ENCODE measurements at regions not wholly inside any gene's neighbourhood (a gene's known extent, or its start where the extent isn't known, plus 50 kb on each side); places are given as distances from the start of the nearest gene placed in this dataset.
A peak's percentile ranks its signal among the peaks of the same experiment; 100 is the strongest.

GRCh38 chr2:155223781-155224406, 525.4 kb downstream of the KCNJ3 start:
- no peak overlapping the region for H3K18ac ChIP-seq (ENCODE audit: insufficient read length, low read depth, low read length)
- no peaks in the 10 kb centered on the region for H3K9me3 ChIP-seq (ENCODE audit: control insufficient read depth, low read depth, low read length)
- H3K27me3 ChIP-seq (ENCODE audit: insufficient read depth, low read length): no peaks in the 10 kb centered on the region
- no peak overlapping the region for H4K5ac ChIP-seq (ENCODE audit: insufficient read length, low read depth, low read length)
- no peak overlapping the region for H3K4ac ChIP-seq (ENCODE audit: low read depth, low read length)
- no peaks in the 10 kb centered on the region for H3K79me1 ChIP-seq (ENCODE audit: insufficient read depth, low read depth, low read length, poor library complexity, severe bottlenecking)
- H2AK5ac ChIP-seq (ENCODE audit: insufficient read length, low read length): no peak overlapping the region
- Mint-ChIP-seq H3K27me3 (ENCODE audit: low read depth) (no peaks in the 10 kb centered on the region), H3K27ac (no peak overlapping the region), H3K9me3 (no peaks in the 10 kb centered on the region), H3K4me3 (no peak overlapping the region), H3K4me1 (no peaks in the 10 kb centered on the region), H3K36me3 (ENCODE audit: insufficient read depth in 1 of 3, low read depth in 3 of 3) (no peaks in the 10 kb centered on the region)
- H2BK15ac ChIP-seq (ENCODE audit: low read depth, low read length): no peak overlapping the region
- no peaks in the 10 kb centered on the region for H3K79me2 ChIP-seq (ENCODE audit: insufficient read depth, low read length)
- H3K23ac ChIP-seq (ENCODE audit: insufficient read length, low read depth, low read length): no peak overlapping the region
- H3K23me2 ChIP-seq (ENCODE audit: insufficient read length, low read depth, low read length, poor library complexity, severe bottlenecking): no peaks in the 10 kb centered on the region
- no peak overlapping the region for H2BK5ac ChIP-seq (ENCODE audit: insufficient read length, low read length)
- no peak overlapping the region for H3K14ac ChIP-seq (ENCODE audit: insufficient read depth, low read length)
- H3K9ac ChIP-seq (ENCODE audit: extremely low read depth, insufficient read length, low read length): no peak overlapping the region
- no peak overlapping the region for H2BK12ac ChIP-seq (ENCODE audit: insufficient read length, low read depth, low read length)
- no peak overlapping the region for H2AFZ ChIP-seq (ENCODE audit: low read length)
- no peak overlapping the region for H3K4me2 ChIP-seq (ENCODE audit: insufficient read depth, insufficient read length, low read length)
- no peak overlapping the region for H2BK20ac ChIP-seq (ENCODE audit: low read depth, low read length, poor library complexity, severe bottlenecking)
- no CpG with 5 or more reads among the region's 5 CpGs for WGBS (ENCODE audit: extremely low coverage, insufficient read length, low lambda C conversion rate)
- H3T11ph ChIP-seq (ENCODE audit: low read length): no peak overlapping the region
- no peaks in the 10 kb centered on the region for H4K20me1 ChIP-seq (ENCODE audit: control insufficient read depth, insufficient read depth, insufficient read length)
- H2BK120ac ChIP-seq (ENCODE audit: low read depth, low read length, poor library complexity, severe bottlenecking): no peak overlapping the region
- H4K91ac ChIP-seq (ENCODE audit: insufficient read length, low read depth, low read length): no peak overlapping the region
- no peak overlapping the region for H3K27ac ChIP-seq (ENCODE audit: insufficient read length, low read depth, low read length)
- TF ChIP-seq, protein P1, sequence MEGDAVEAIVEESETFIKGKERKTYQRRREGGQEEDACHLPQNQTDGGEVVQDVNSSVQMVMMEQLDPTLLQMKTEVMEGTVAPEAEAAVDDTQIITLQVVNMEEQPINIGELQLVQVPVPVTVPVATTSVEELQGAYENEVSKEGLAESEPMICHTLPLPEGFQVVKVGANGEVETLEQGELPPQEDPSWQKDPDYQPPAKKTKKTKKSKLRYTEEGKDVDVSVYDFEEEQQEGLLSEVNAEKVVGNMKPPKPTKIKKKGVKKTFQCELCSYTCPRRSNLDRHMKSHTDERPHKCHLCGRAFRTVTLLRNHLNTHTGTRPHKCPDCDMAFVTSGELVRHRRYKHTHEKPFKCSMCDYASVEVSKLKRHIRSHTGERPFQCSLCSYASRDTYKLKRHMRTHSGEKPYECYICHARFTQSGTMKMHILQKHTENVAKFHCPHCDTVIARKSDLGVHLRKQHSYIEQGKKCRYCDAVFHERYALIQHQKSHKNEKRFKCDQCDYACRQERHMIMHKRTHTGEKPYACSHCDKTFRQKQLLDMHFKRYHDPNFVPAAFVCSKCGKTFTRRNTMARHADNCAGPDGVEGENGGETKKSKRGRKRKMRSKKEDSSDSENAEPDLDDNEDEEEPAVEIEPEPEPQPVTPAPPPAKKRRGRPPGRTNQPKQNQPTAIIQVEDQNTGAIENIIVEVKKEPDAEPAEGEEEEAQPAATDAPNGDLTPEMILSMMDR (conservative IDR thresholded peaks at IDR 0.05): peak; percentile 72
- H3K4me1 ChIP-seq (ENCODE audit: insufficient read depth, low read length): no peaks in the 10 kb centered on the region
- no peak overlapping the region for H4K8ac ChIP-seq (replicated peaks; ENCODE audit: insufficient read length, low read depth, low read length)
- H3K56ac ChIP-seq (ENCODE audit: insufficient read length, low read depth, low read length): no peak overlapping the region
- DNase-seq: no peak

All from H9 (cell line).